22Rv1 (cell line): ENCODE measurements at regions not wholly inside any gene's neighbourhood (a gene's known extent, or its start where the extent isn't known, plus 50 kb on each side); places are given as distances from the start of the nearest gene placed in this dataset.

Source experiments
- ZFX ChIP-seq: fragments of 450-650 bp; IDR thresholded peaks from 2 replicates; pipeline ENCODE4 v1.6.1; 2017; ENCODE audit warnings: antibody characterized with exemption, borderline replicate concordance
- TF ChIP-seq, protein P1 (sequence below): fragments of 450-650 bp; IDR thresholded peaks from 2 replicates; pipeline ENCODE4 v1.5.1; 2017; ENCODE audit warnings: mild to moderate bottlenecking

DNA sequence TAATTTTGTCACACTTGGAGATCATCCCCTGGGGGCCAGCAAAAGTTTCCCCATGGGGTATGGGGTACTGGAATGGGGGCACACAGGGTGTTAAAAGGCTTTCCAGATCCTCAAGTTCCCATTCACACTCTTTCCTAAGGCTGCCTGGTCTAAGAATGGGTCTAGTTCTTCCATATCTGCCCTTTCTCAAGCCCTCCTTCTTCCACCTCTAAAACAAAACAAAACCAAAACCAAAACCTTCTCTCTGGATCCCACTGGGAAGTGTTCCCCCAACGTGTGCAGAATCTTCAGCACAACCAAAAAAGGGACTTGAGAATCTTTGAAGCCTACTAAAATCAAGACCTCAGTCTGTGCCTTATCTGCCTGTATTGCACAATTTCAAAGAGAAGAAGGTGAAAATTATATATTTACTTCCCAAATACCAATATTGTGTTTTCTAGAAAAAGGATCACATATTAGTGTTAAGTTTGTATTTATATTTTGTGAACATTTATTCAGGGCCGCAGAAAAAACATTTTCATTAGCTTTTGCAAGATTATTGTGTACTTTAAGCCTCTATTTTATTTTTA lies 207.2 kb upstream of the TCF4 start:
- TF ChIP-seq, protein P1, sequence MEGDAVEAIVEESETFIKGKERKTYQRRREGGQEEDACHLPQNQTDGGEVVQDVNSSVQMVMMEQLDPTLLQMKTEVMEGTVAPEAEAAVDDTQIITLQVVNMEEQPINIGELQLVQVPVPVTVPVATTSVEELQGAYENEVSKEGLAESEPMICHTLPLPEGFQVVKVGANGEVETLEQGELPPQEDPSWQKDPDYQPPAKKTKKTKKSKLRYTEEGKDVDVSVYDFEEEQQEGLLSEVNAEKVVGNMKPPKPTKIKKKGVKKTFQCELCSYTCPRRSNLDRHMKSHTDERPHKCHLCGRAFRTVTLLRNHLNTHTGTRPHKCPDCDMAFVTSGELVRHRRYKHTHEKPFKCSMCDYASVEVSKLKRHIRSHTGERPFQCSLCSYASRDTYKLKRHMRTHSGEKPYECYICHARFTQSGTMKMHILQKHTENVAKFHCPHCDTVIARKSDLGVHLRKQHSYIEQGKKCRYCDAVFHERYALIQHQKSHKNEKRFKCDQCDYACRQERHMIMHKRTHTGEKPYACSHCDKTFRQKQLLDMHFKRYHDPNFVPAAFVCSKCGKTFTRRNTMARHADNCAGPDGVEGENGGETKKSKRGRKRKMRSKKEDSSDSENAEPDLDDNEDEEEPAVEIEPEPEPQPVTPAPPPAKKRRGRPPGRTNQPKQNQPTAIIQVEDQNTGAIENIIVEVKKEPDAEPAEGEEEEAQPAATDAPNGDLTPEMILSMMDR = no peak
- TF ChIP-seq ZFX = no peak
